Osteoblast (primary cell): ENCODE measurements at regions not wholly inside any gene's neighbourhood (a gene's known extent, or its start where the extent isn't known, plus 50 kb on each side); places are given as distances from the start of the nearest gene placed in this dataset.
A peak's percentile ranks its signal among the peaks of the same experiment; 100 is the strongest.

ENCODE experiments used
- DNase-seq: peaks from one replicate; pipeline ENCODE4 v3.0.0; 2011; ENCODE audit warnings: low spot score, mixed read lengths; ENCODE audit not compliant: insufficient read length; ENCODE audit errors: missing footprints
- H2AFZ ChIP-seq: 2 replicates; pipeline ENCODE4 v1.6.0; 2011; ENCODE audit warnings: mild to moderate bottlenecking, low read length
- H3K27ac ChIP-seq: 2 replicates; pipeline ENCODE4 v1.5.1; 2011; ENCODE audit warnings: mild to moderate bottlenecking, low read depth, low read length, moderate library complexity
- H3K27me3 ChIP-seq: 2 replicates; pipeline ENCODE4 v1.6.0; 2012; ENCODE audit warnings: mild to moderate bottlenecking, control low read depth, inconsistent platforms, low read length, moderate library complexity; ENCODE audit not compliant: insufficient read depth
- H3K36me3 ChIP-seq: 2 replicates; pipeline ENCODE4 v1.5.1; 2011; ENCODE audit warnings: mild to moderate bottlenecking, low read length, control low read depth, moderate library complexity; ENCODE audit not compliant: insufficient read depth
- H3K4me1 ChIP-seq: 2 replicates; pipeline ENCODE4 v1.5.1; 2011; ENCODE audit warnings: mild to moderate bottlenecking, low read length, control low read depth, moderate library complexity; ENCODE audit not compliant: insufficient read depth
- H3K4me2 ChIP-seq: 2 replicates; pipeline ENCODE4 v1.6.0; 2011; ENCODE audit warnings: mild to moderate bottlenecking, low read length; ENCODE audit not compliant: insufficient read depth
- H3K4me3 ChIP-seq: fragments of 200-600 bp; sonication (generic); 3 replicates; pipeline ENCODE4 v1.5.1; 2012; ENCODE audit warnings: mild to moderate bottlenecking, low read length, inconsistent platforms; ENCODE audit not compliant: insufficient read depth
- H3K79me2 ChIP-seq: 2 replicates; pipeline ENCODE4 v1.6.0; 2012; ENCODE audit warnings: mild to moderate bottlenecking, low read length, control low read depth, inconsistent platforms; ENCODE audit not compliant: insufficient read depth
- H3K9me3 ChIP-seq: 2 replicates; pipeline ENCODE4 v1.5.1; 2011; ENCODE audit warnings: low read depth, low read length, control low read depth
- H4K20me1 ChIP-seq: 2 replicates; pipeline ENCODE4 v1.6.0; 2012; ENCODE audit warnings: mild to moderate bottlenecking, low read length, control low read depth; ENCODE audit not compliant: insufficient read depth
- CTCF ChIP-seq: IDR thresholded peaks from 2 replicates; pipeline ENCODE4 v1.5.1; 2011; ENCODE audit warnings: mild to moderate bottlenecking, low read depth, low read length, moderate library complexity; ENCODE audit errors: extremely low read depth

GRCh38 chr3:147313513-147313912 lies 92.8 kb downstream of the ZIC4 start:
- H3K4me2 ChIP-seq = no peak overlapping the region
- H3K36me3 ChIP-seq = no peaks in the 10 kb centered on the region
- H4K20me1 ChIP-seq = no peaks in the 10 kb centered on the region
- H3K4me3 ChIP-seq = no peak overlapping the region
- TF ChIP-seq CTCF = no peak
- DNase-seq = no peak
- no peaks in the 10 kb centered on the region for H3K4me1 ChIP-seq
- no peaks in the 10 kb centered on the region for H3K27me3 ChIP-seq
- H2AFZ ChIP-seq = no peak overlapping the region
- H3K79me2 ChIP-seq = no peaks in the 10 kb centered on the region
- no peaks in the 10 kb centered on the region for H3K9me3 ChIP-seq
- H3K27ac ChIP-seq = no peak overlapping the region

GRCh38 chr3:147312786-147313280 lies 93.5 kb downstream of the ZIC4 start:
- Histone ChIP-seq H3K4me1 (no peaks in the 10 kb centered on the region), H4K20me1 (no peaks in the 10 kb centered on the region), H3K27me3 (no peaks in the 10 kb centered on the region), H3K4me2 (no peak overlapping the region), H3K4me3 (no peak overlapping the region), H3K36me3 (no peaks in the 10 kb centered on the region), H3K27ac (no peak overlapping the region), H3K9me3 (no peaks in the 10 kb centered on the region), H2AFZ (no peak overlapping the region), H3K79me2 (no peaks in the 10 kb centered on the region)
- DNase-seq = no peak
- no peak for TF ChIP-seq CTCF

- no peaks in the 10 kb centered on the region for H4K20me1 ChIP-seq
- H3K9me3 ChIP-seq = no peaks in the 10 kb centered on the region
- no peak overlapping the region for H3K27ac ChIP-seq
- H3K27me3 ChIP-seq = no peaks in the 10 kb centered on the region
- no peak for DNase-seq
- no peaks in the 10 kb centered on the region for H3K36me3 ChIP-seq
- no peak overlapping the region for H3K4me2 ChIP-seq
- no peak overlapping the region for H2AFZ ChIP-seq
- no peaks in the 10 kb centered on the region for H3K79me2 ChIP-seq
- no peak overlapping the region for H3K4me3 ChIP-seq
- H3K4me1 ChIP-seq = no peaks in the 10 kb centered on the region
- TF ChIP-seq CTCF = no peak
These were observed 94.6 kb downstream of the ZIC4 start for GRCh38 chr3:147311716-147312115.

- Histone ChIP-seq H3K79me2 (no peaks in the 10 kb centered on the region), H3K4me3 (no peak overlapping the region), H4K20me1 (no peaks in the 10 kb centered on the region), H3K27me3 (no peaks in the 10 kb centered on the region), H3K4me1 (peaks cover 10% of the 10 kb centered on the region), H3K9me3 (no peaks in the 10 kb centered on the region), H3K27ac (peak overlapping the region; percentile 75), H3K36me3 (no peaks in the 10 kb centered on the region), H2AFZ (no peak overlapping the region), H3K4me2 (no peak overlapping the region)
- peak; percentile 49 for DNase-seq
- TF ChIP-seq CTCF = no peak
These were observed 100.7 kb downstream of the ZIC4 start for GRCh38 chr3:147305533-147306250.
